ENCODE measurements at regions not wholly inside any gene's neighbourhood (a gene's known extent, or its start where the extent isn't known, plus 50 kb on each side); places are given as distances from the start of the nearest gene placed in this dataset.

GRCh38 chr5:1665231-1665630 is 134.4 kb downstream of the MRPL36 start (continued):
- TF ChIP-seq ZNF624 (tag by site-specific recombination; IDR thresholded peaks at IDR 0.05) (no peak), ZNF518A (tag by site-specific recombination; conservative IDR thresholded peaks at IDR 0.05; ENCODE audit: low read depth) (no peak), ZNF133 (tag by site-specific recombination; IDR thresholded peaks at IDR 0.05) (no peak), INSM2 (tag by site-specific recombination; IDR thresholded peaks at IDR 0.05) (no peak), ZFP69B (tag by site-specific recombination; IDR thresholded peaks at IDR 0.05) (no peak), ZNF121 (tag by site-specific recombination; IDR thresholded peaks at IDR 0.05) (no peak), PRDM4 (tag by site-specific recombination; IDR thresholded peaks at IDR 0.05) (no peak)

GRCh38 chr5:1663186-1663585 is 136.5 kb downstream of the MRPL36 start:
- Histone ChIP-seq H3K4me3 (ENCODE audit: low read depth, low read length) (no peak overlapping the region), H3K9me3 (ENCODE audit: control insufficient read depth, insufficient read depth, low read depth, low read length) (no peaks in the 10 kb centered on the region), H3K4me1 (ENCODE audit: control insufficient read depth, insufficient read depth, low read length) (no peaks in the 10 kb centered on the region; the same call in 1 of the 2 replicates), H3K36me3 (ENCODE audit: control insufficient read depth in 2 of 2, insufficient read depth in 1 of 2, low read length in 2 of 2) (no peaks in the 10 kb centered on the region), H3K27ac (ENCODE audit: extremely low read depth, low read depth, low read length) (no peak overlapping the region)
- POLR2A ChIA-PET, result no interaction called here
- CTCF ChIA-PET, result no interaction called here
- no peak for TF ChIP-seq ZSCAN18 (tag by site-specific recombination; IDR thresholded peaks at IDR 0.05)
- no peak for TF ChIP-seq ZBTB8A (tag by site-specific recombination; IDR thresholded peaks at IDR 0.05)
- TF ChIP-seq ZNF621 (tag by site-specific recombination; IDR thresholded peaks at IDR 0.05), result no peak
- no peak for TF ChIP-seq ZNF768 (tag by site-specific recombination; IDR thresholded peaks at IDR 0.05)
- no peak for TF ChIP-seq ZNF837 (tag by site-specific recombination; IDR thresholded peaks at IDR 0.05)
- no peak for TF ChIP-seq TCF7L2 (IDR thresholded peaks at IDR 0.05; ENCODE audit: borderline replicate concordance, low read depth, low read length)
- TF ChIP-seq ZNF398 (tag by site-specific recombination; IDR thresholded peaks at IDR 0.05), result no peak
- no peak for TF ChIP-seq GLI4 (tag by site-specific recombination; IDR thresholded peaks at IDR 0.05)
- TF ChIP-seq YY2 (tag by site-specific recombination; IDR thresholded peaks at IDR 0.05), result no peak
- no peak for TF ChIP-seq ZNF580 (tag by site-specific recombination; IDR thresholded peaks at IDR 0.05)
- no peak for TF ChIP-seq HIC1 (tag by site-specific recombination; IDR thresholded peaks at IDR 0.05)
- no peak for TF ChIP-seq ZNF280C (tag by site-specific recombination; IDR thresholded peaks at IDR 0.05)
- TF ChIP-seq ZNF677 (tag by site-specific recombination; IDR thresholded peaks at IDR 0.05), result no peak

Measured in HEK293 (cell line).